HG03565 (cell line): ENCODE measurements at regions not wholly inside any gene's neighbourhood (a gene's known extent, or its start where the extent isn't known, plus 50 kb on each side); places are given as distances from the start of the nearest gene placed in this dataset.

Experiments
- ATAC-seq: cut with Tn5 transposase; IDR thresholded peaks from one replicate; pipeline ENCODE4 v1.9.1; 2021; ENCODE audit warnings: mild to moderate bottlenecking, moderate library complexity; ENCODE audit not compliant: unreplicated experiment

DNA sequence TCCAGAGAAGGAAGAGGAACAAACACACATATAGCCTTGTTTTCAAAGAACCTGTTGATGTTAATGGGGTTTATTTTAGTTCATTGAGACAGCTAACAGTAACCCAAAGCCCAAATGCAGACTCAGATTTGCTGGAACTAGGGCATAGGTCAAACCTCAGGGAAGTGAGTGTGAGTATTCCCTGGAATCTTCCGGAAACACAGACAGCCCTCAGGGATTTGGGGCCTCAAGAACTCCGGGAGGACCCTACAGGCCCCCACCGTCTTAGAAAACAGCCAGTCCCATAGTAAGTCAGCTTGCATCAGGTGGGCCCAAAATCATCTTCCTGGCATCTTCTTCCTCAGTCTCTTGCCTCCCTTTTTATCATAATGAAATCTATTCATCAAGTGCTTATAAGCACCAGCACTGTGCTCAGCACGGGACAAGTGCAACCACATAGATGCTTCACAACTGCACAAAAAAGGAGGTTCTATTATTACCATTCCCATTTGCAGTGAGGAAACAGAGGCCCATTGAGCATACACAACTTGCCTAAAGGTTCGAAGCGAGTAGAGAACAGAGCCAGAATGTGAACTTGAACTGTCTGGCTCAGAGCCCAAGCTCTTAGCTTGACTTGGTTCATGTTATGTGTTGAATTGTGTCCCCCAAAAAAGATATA, 50.2 kb upstream of the BCL11A start:
- no peak for ATAC-seq

DNA sequence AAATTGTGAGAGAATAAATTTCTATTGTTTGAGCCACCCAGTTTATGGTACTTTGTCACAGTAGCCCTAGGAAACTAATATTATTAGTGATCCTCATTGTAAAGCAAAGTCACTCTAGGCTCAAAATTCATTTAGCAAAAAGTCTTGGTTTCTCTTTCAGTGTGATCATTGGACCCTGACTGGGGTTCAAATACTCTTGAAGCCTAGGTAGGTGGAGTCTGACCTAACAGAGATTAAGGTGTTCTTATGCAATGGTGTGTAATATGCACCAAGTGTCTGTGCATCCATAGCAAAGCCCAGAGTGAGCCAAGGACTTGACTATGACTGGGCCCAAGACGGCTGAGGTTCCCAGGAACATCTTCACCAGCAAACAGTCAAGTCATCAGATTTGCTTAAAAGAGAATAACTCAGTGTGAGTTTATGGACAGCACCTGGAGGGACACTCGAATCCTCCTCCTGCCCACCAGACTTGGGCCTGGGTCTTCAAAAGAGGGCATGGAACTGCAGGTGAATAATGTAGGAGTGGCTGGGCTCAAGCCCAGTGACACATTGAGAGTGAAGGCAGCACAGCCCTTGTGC, 51.1 kb upstream of the BCL11A start:
- no peak for ATAC-seq

DNA sequence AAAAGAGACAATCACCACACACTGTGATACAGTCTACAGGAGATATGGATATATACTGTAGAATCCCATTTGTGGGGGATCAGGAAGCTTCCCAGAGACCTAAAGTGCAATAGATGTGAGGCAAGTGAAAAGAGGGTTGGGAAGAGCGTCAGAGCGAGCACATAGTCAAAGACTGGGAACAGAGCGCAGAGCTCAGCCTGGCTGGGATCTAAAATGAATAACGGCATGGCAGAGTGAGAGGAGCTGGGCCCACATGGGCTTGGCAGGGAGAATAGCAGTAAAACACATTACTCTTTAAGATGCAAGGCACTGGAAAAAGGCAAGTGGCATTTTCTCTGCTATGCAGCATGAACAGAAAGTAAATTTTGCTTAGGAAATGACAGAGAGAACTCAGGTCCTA, 52.4 kb upstream of the BCL11A start:
- ATAC-seq = no peak

DNA sequence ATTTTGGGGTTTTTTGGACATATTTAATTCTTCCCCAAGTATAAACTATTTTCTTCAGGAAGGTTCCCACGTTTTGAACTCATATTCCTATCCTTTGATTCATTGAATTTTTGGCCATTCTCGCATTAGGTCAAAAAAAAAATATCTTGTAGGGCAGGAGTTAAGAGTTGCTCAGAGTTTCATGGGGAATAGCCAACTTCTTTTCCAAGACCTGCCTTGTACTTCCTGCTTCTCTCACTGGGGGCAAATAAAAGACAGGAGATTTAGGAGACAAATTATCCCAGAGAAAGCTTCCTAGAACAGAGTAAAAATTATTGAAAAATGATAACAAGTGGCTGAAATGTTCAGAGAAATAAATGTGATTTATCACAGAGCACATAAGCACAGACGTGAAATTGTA, 55.2 kb upstream of the BCL11A start:
- ATAC-seq = no peak

DNA sequence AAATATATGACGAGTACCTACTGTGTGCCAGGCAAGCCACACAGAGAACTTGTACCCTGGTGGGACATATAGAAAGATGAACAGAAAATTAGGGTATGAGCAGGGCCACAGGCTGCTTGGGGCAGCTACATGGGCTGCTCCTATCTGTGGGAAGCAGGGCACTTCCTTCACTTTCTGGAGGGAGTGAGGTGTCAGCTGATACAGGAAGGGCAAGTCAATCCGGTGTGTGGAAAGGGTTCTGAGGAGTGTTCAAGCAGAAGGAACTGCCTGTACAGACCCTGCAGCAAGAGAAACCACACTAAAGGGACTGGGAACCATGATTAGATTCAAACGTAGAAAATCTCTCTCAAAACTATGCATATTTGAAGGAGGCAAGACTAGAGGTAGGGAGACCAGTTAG, 58.6 kb upstream of the BCL11A start:
- ATAC-seq = no peak

DNA sequence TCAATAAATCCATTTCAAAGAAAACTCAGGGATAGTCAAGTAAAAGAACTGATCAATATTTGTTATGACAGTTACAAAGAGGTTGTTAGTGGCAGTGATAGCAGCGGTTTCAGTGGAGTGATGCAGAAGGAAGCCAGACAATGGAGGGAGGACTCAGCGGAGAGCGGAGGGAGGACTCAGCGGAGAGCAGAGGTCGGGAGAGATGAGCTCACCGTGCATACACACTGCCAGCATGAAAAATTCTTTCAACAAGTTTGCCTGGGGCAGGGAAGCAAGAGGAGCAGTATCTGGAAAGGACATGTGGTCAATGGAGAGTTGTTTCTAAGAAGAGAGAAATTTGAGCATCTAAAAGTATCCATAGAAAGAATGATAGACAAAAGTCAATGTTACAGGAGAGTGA, 60.9 kb upstream of the BCL11A start:
- ATAC-seq = no peak

DNA sequence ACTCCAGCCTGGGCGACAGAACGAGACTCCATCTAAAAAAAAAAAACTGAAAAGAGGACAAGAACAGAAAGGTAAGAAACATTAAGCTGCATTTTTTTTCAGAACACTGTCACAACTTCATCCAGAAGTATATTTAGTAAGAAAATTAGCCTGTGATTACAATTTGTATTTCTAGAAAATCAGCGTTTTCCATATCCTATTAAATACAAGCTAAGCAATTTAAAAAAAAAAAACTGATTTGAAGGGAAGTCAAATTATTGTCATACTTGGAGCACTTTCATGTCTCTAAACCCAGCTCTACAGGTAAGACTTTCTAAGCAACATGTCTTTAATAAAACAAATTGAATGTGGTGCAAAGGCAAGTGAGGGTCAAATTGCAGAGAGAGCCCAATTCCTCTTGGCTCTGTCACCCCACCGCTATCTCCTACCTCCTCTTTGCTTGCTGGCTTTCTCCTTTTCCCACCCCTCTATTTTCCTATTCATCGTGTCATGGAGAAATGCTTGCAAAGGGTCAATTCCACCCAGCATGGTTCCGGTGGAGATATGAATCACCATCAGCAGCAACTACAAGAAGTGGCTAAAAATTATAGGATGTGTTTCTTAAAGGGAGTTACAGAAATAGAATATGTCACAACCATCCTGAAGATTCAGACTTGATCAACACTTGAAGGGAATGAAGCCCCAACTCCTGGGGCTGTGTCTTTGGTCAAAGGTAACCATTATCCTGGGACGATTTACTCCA, 68.4 kb upstream of the BCL11A start:
- ATAC-seq = no peak

DNA sequence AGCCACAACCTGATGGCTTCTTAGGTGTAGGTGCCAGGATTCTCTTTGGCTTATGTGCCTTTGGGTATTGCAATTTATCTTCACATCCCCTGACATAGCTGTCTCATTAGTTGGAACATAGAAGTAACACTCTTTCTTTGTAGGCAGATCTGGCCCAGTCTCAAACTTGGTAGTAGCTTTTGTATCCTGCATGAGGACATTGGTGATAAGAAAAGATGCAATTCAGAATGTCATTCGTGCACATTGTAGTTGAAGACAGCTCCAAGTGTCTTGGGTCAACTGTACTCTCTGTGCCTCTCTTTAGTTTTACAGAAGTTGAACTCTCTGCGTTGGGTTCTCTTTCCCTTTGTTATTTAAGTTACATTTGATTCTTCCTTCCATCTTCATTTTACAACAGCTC, 69.6 kb upstream of the BCL11A start:
- ATAC-seq = no peak

DNA sequence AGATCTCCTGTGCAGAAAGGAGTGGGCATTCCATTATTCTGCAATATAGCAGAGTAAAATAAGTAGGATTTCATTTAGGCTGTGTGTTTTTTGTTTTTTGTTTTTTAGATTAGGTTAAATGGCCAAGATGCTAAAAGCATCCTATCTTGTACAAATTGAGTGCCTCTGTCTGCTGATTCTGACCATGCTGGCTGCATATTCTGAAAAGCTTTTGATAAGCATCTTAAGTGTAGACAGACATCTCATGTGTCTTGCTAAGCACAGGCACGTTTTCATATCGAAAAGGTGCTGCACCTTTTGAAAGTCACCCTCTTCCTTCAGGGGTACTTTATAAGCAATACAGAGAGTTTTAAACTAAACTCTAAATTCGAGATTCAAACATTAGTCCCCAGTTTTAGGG, 74.0 kb upstream of the BCL11A start:
- no peak for ATAC-seq

DNA sequence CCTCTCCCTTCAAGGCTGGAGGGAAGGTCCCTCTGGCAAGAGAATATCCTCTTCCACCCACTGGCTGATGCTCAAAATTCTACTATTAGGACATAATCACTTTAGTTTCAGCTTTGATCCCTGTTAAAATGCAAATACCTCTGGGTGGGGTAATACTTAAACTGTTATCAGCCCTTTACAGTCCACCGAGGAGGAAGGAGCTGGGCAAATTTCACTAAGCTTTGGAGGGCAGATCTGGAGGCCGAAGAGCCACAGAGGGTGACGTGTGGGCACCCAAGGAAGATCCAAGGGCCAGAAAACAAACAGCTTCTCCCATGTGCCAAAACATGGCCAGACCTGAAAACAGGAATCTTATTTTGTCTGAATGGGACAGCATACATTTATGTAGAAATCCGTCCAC, 74.6 kb upstream of the BCL11A start:
- ATAC-seq = no peak

DNA sequence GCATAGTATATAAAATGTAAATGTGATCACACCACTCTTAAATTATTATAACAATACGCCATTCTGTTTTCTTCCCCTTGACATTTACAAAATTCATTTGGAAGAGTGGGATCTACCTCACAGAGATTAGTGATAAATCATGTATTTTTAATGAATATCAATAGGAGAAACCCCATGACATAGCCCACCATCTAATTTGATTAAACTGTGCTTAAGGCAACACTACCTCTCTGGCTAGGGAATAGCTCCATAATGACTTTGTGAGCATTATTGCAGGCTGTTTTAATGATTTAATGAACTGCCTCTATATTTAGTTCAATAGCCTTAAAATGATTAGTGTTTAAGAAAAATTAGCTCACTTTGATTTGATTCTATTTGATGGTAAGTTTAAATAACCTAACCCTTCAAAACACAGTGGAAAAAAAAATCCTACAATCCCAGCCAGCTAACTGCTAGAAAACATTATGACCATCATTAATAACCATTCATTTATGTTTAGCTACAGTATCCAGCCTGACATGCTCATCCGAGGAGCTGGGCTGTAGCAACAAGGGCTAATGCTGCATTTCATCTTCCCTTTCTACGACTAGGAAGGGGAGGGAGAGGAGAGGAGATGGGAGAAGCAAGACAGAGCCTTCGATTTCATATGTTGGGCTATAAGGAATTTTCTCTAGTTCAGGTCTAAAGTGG, 75.3 kb upstream of the BCL11A start:
- ATAC-seq = no peak

DNA sequence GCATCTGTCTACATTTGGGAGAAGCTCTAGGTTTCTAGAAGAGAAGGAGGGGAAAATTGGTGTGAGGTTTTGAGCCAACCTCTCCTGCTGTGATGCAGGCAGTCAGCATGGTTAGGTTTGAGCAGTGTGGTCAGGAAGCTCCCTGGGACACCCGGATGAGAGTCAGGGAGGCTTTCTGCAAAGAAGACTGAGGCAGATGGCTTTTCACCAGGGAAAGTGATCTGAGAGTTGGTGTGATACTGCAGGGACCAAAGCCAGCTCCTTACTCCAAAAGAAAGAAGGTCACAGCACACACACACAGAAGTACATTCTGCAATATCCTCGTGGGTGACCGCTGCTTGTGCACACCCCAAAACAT, 75.8 kb upstream of the BCL11A start:
- no peak for ATAC-seq

DNA sequence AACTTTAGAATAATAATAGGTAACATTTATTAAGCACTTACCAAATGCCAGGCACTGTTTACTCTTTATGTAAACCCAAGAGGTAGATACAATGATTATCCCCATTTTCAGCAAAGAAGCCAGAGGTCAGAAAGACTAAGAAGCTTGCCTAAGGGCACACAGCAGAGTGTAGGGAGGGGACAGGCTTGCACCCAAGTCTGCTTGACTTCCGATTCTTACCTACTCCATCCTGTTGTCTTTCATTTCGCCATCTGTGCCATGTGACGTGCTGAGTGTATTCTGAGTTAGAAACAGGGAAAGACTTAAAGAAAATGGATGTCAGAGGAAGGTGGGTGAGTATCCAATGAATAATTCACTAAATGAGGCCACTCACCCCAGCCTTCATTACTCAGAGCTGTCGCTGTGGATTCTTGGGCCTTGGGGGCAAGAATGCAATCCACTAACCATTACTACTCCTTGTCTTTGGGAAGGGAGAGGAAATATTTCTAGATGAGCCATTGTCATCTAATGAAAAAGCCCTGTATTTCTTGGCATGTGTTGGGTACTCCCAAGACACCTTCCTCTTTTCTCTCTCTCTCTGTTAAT, 76.4 kb upstream of the BCL11A start:
- ATAC-seq = no peak

DNA sequence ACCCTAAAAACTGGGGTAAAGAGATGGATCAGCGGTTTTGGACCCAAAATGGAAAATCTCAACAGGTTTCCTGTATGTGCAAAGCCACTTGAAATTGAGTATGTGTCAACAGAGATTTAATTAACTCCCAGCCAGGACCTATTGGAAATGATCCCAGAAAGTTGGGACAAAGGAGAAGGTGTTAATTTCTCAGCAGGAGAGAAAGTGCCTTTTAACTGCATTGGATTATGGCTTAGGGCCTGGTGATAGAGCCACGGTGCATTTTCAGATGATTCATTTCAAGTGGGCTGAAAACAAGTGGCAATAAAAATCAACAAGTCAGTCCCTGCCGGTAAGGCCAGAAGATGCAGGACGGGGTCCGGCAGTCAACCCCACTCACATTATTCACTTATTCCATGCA, 80.2 kb upstream of the BCL11A start:
- no peak for ATAC-seq

DNA sequence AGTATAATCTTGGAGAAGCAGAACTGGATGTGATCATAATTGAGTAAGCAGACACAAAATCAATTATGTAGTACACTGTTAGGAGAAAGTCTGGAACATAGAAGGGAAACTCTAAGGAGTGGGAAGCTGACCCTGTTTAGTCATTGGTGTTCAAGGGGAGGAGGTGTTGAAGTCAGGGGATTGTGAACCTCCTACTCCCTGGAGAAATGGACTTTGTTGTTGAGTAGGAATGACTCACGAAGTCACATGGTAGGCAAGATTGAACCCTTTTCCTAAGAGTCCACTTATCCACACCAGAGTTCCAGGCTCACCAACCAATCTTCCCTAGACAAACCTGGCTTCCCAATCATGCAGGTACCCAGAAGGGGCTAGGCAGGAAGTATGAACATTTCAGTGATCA, 81.0 kb upstream of the BCL11A start:
- ATAC-seq = no peak

DNA sequence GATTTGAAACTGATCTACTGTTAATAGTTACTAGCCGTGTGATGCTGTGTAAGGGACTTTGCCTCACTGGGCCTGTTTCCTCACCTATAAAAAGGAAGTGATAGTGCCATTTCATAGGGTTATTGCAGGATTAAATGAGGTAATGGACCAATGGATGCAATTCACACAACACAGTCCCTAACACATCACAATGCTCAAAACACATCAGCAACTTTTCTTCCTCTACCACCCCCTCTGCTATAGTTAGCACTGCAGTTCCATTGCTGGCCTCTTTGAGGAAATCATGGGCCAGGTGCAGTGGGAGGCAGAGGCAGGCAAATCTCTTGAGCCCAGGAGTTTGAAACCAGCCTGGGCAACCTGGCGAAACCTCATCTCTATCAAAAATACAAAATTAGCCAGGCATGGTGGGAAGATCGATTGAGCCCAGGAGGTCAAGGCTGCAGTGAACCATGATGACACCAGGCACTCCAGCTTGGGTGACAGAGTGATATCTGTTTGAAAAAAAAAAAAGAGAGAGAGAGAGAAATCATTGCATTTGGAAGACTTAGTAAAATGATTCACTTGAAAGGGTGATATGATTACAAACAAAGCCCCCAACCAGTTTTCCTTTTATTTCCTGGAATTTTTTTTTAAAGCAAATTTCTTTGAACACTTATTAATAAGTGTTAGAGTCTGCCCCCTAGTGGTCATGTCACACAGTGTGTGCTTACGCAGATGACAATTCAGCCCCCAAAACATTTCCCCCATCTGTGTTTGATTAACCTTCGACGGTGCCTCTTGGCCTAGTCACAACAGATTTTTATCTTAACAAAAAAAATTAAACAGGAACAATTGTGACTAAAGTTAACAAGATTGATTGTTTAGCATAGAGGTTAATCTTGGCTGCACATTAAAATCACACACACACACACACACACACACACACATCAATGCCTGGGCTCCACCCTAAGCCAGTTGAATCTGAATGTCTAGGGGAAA, 88.6 kb upstream of the BCL11A start:
- no peak for ATAC-seq

DNA sequence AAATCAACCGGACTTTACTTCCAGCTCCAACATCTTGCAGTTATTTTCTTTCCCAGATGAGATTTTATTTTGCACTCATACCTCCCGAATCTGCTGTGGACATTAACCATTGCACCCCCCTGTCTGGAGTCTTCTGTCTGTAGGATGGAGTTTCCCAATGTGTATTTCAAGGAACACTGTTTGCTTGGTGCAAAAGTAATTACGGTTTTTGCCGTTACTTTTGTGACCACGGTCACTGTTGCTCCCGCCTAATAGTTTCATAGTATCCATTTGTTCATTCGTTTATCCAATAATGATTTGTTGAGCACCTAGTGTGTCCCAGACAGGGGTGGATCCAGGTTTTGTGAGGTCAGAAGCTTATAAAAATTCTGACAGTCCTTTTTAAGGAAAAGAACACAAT, 90.3 kb upstream of the BCL11A start:
- ATAC-seq = no peak

DNA sequence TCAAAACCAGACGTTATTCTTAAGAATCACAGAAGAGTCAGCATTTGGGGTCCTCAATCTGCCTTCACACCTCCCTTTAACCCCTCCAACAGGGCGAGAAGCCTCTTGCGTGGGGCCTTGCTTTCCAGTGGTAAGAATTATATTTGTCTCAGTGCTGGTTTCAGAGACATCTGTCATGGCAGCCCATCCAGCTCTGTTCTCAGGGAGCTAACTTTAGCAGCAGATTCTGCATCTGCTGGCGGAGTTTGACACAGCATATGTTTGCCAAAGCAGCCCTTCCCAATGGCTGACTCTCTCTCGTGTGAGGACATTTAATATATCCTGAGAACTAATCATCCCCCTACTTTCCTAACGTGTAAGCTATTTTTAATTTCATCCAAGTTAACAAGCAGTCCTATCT, 91.5 kb upstream of the BCL11A start:
- ATAC-seq = no peak

DNA sequence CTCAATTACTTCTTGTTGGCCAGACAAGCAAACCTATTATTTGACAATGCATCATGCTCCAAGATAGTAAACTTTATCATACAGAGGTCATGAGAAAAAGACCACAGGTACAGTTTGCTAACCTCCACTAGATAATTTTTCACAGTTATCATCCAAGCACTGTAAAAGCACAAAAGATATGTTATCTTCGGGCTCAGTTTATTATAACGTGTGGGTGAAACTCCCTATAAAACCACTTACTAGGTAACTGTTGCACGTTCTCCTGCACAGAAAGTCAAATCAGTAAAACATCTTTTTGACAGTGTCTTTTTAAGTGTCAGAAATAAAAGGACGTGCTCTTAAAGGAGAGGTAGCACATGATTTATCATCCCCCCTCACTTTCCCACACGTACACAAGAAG, 94.7 kb upstream of the BCL11A start:
- ATAC-seq = no peak

DNA sequence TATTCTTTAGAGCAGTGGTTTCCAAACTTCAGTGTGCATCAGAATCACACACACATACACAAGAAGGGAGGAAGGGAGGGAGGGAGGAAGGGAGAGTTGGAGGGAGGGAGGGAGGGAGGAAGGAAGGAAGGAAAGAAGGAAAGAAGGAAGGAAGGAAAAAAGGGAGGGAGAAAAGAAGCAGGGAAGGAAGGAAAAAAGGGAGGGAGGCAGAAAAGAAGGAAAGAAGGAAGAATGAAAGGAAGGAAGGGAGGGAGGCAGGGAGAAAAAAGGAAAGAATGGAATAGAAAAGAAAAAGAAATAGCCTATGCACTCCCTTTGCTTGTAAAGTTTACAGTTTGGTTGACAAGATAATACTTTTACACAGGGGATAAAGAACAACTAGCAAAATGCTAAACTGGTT, 96.3 kb upstream of the BCL11A start:
- ATAC-seq = no peak
